GM12878 (cell line): ENCODE measurements at regions not wholly inside any gene's neighbourhood (a gene's known extent, or its start where the extent isn't known, plus 50 kb on each side); places are given as distances from the start of the nearest gene placed in this dataset.

ENCODE experiments used
- ATAC-seq: fragments of 200-7000 bp; cut with Tn5 transposase; 3 replicates; pipeline ENCODE4 v1.9.1; 2020; ENCODE audit warnings: mild to moderate bottlenecking, moderate library complexity
- BruUV-seq: library from RNA; stranded (reverse); fragments of 400-500 nt; replicated peaks from 2 replicates; lab custom pipeline; 2021; lab: Mats Ljungman, UMichigan
- CTCF ChIA-PET: fragments of 300-600 bp; sonication (Branson Sonifier 250); formaldehyde crosslinking; extraction: SDS; loops from one replicate; lab custom pipeline; 2021; ENCODE audit warnings: inconsistent platforms; lab: Yijun Ruan, JAX
- POLR2A ChIA-PET: fragments of 350-600 bp; formaldehyde crosslinking; extraction: SDS; loops from one replicate; lab custom pipeline; 2021; ENCODE audit warnings: inconsistent platforms; lab: Charles Lee
- RAD21 ChIA-PET: fragments of 300-600 bp; sonication (Branson Sonifier 250); formaldehyde crosslinking; loops from one replicate; lab custom pipeline; 2023; ENCODE audit warnings: antibody characterized with exemption; ENCODE audit not compliant: unreplicated experiment; lab: Charles Lee
- SMC1A ChIA-PET: fragments of 300-600 bp; sonication (Branson Sonifier 250); formaldehyde crosslinking; loops from one replicate; lab custom pipeline; 2023; ENCODE audit not compliant: unreplicated experiment, uncharacterized antibody; lab: Charles Lee
- DNase-seq: peaks from one replicate; pipeline ENCODE4 v3.0.0-alpha.2; 2011; ENCODE audit warnings: low read depth, low spot score
- FAIRE-seq: peaks from 3 replicates; lab custom pipeline; 2011; peaks lifted over from hg19 to GRCh38; lab: Jason Lieb, UNC
- H2AFZ ChIP-seq: 2 replicates; pipeline ENCODE4 v1.6.0; 2011; ENCODE audit warnings: low read depth, low read length, control low read depth; ENCODE audit not compliant: control insufficient read depth
- H3K27ac ChIP-seq: 2 replicates; pipeline ENCODE4 v1.5.1; 2011; ENCODE audit warnings: control low read depth; ENCODE audit not compliant: control insufficient read depth, insufficient read depth
- H3K27me3 ChIP-seq, 2 experiments: replicated peaks in 1 of 2; 2 replicates each; pipeline versions ENCODE4 v1.6.0 to v1.6.1; 2011; ENCODE audit warnings: low read length in 1 of 2; ENCODE audit not compliant: control insufficient read depth in 2 of 2, insufficient read depth in 2 of 2
- H3K36me3 ChIP-seq, 2 experiments: 2 replicates each; pipeline ENCODE4 v1.5.1; 2011; ENCODE audit warnings: low read length in 1 of 2; ENCODE audit not compliant: control insufficient read depth in 2 of 2, insufficient read depth in 2 of 2
- H3K4me1 ChIP-seq: 2 replicates; pipeline ENCODE4 v1.6.1; 2011; ENCODE audit warnings: mild to moderate bottlenecking, low read length, moderate library complexity, mixed read lengths; ENCODE audit not compliant: control insufficient read depth, insufficient read depth
- H3K4me2 ChIP-seq: 2 replicates; pipeline ENCODE4 v1.6.0; 2011; ENCODE audit warnings: control low read depth; ENCODE audit not compliant: control insufficient read depth, insufficient read depth
- H3K4me3 ChIP-seq: fragments of 200-600 bp; sonication (generic); 2 replicates; pipeline ENCODE4 v1.5.1; 2016
- H3K79me2 ChIP-seq: 2 replicates; pipeline ENCODE4 v1.6.0; 2011; ENCODE audit warnings: low read length; ENCODE audit not compliant: control insufficient read depth, insufficient read depth
- H3K9ac ChIP-seq: 2 replicates; pipeline ENCODE4 v1.8.0; 2011; ENCODE audit warnings: low read length, control low read depth, mixed read lengths; ENCODE audit not compliant: control insufficient read depth, insufficient read depth
- H3K9me3 ChIP-seq: replicated peaks from 3 replicates; pipeline ENCODE4 v1.5.1; 2011; ENCODE audit warnings: mild to moderate bottlenecking, low read length; ENCODE audit not compliant: control insufficient read depth, insufficient read depth
- H4K20me1 ChIP-seq: 2 replicates; pipeline ENCODE4 v1.6.0; 2011; ENCODE audit not compliant: control insufficient read depth, insufficient read depth
- BCL11A ChIP-seq: IDR thresholded peaks from 2 replicates; pipeline ENCODE4 v1.6.1; 2011; ENCODE audit warnings: low read depth, low read length
- BHLHE40 ChIP-seq, 2 experiments: fragments of 450-650 bp in 1 of 2; IDR thresholded peaks; 2 replicates each; pipeline ENCODE4 v1.6.1; 2011 to 2017; ENCODE audit warnings: low read depth in 2 of 2, borderline replicate concordance in 1 of 2, improper control_type of control experiment in 1 of 2, low read length in 1 of 2, mild to moderate bottlenecking in 1 of 2
- EED ChIP-seq: sonication (generic); IDR thresholded peaks from 2 replicates; pipeline ENCODE4 v1.6.1; 2016; ENCODE audit warnings: antibody characterized with exemption, low read depth
- ESRRA ChIP-seq: IDR thresholded peaks from 2 replicates; pipeline ENCODE4 v1.6.1; 2012; ENCODE audit warnings: mild to moderate bottlenecking, low read length, improper control_type of control experiment
- IKZF2 ChIP-seq, 2 experiments: fragments of 450-650 bp; IDR thresholded peaks; 2 replicates each; pipeline ENCODE4 v1.6.1; 2017; ENCODE audit warnings: mild to moderate bottlenecking in 2 of 2, moderate library complexity in 2 of 2
- IRF4 ChIP-seq: IDR thresholded peaks from 2 replicates; pipeline ENCODE4 v1.6.1; 2011; ENCODE audit warnings: low read depth, low read length
- MXI1 ChIP-seq: fragments of 150-350 bp; IDR thresholded peaks from 2 replicates; pipeline ENCODE4 v1.6.1; 2011; ENCODE audit warnings: low read depth, mild to moderate bottlenecking, inconsistent platforms, low read length, improper control_type of control experiment
- NBN ChIP-seq: fragments of 450-650 bp; IDR thresholded peaks from 2 replicates; pipeline ENCODE4 v1.6.1; 2016
- NFIC ChIP-seq: IDR thresholded peaks from 2 replicates; pipeline ENCODE4 v1.6.1; 2012; ENCODE audit warnings: low read depth, mild to moderate bottlenecking, inconsistent platforms, low read length, moderate library complexity
- NR2F1 ChIP-seq: fragments of 450-650 bp; conservative IDR thresholded peaks from 2 replicates; pipeline ENCODE4 v1.6.1; 2017; ENCODE audit warnings: mild to moderate bottlenecking
- SP1 ChIP-seq: IDR thresholded peaks from one replicate; pipeline ENCODE4 v1.6.1; 2011; ENCODE audit warnings: low read depth, low read length
- SPI1 ChIP-seq: IDR thresholded peaks from 2 replicates; pipeline ENCODE4 v1.6.1; 2011; ENCODE audit warnings: low read depth, mild to moderate bottlenecking, low read length, moderate library complexity, borderline replicate concordance; ENCODE audit not compliant: insufficient read depth
- YBX1 ChIP-seq: fragments of 450-650 bp; IDR thresholded peaks from 2 replicates; pipeline ENCODE4 v1.6.1; 2016; ENCODE audit warnings: antibody characterized with exemption
- WGBS: methylation state at CpG from one replicate; pipeline ENCODE4 v1.1.6; 2016; ENCODE audit warnings: low lambda C conversion rate; ENCODE audit not compliant: insufficient replicate concordance, insufficient coverage; ENCODE audit errors: missing lambda C conversion rate; 5-methylcytosine and 5-hydroxymethylcytosine counted together
- in situ Hi-C: fragments of 300-500 bp; cut with MboI; formaldehyde crosslinking; loops from 9 replicates; pipeline ENCODE4 v1.14.3; 2018; ENCODE audit warnings: mixed read lengths
- intact Hi-C: fragments of 100-400 bp; cut with micrococcal nuclease; formaldehyde crosslinking; loops from one replicate; pipeline ENCODE4 v1.14.2; 2022; ENCODE audit not compliant: unreplicated experiment
- TF ChIP-seq, protein P1 (sequence below): fragments of 450-650 bp; IDR thresholded peaks from 2 replicates; pipeline ENCODE4 v1.6.1; 2017; ENCODE audit warnings: mild to moderate bottlenecking
- TF ChIP-seq, protein P2 (sequence below): fragments of 450-650 bp; IDR thresholded peaks from 2 replicates; pipeline ENCODE4 v1.6.1; 2017; ENCODE audit warnings: low read depth, mild to moderate bottlenecking, moderate library complexity
- TF ChIP-seq, protein P3 (sequence below): IDR thresholded peaks from 2 replicates; pipeline ENCODE4 v1.6.1; 2011; ENCODE audit warnings: borderline replicate concordance, low read depth, mild to moderate bottlenecking, moderate library complexity, low read length; ENCODE audit not compliant: insufficient read depth, poor library complexity, severe bottlenecking
- TF ChIP-seq, protein P4 (sequence below): fragments of 450-650 bp; conservative IDR thresholded peaks from 2 replicates; pipeline ENCODE4 v1.6.1; 2017; ENCODE audit warnings: mild to moderate bottlenecking, moderate library complexity

DNA sequence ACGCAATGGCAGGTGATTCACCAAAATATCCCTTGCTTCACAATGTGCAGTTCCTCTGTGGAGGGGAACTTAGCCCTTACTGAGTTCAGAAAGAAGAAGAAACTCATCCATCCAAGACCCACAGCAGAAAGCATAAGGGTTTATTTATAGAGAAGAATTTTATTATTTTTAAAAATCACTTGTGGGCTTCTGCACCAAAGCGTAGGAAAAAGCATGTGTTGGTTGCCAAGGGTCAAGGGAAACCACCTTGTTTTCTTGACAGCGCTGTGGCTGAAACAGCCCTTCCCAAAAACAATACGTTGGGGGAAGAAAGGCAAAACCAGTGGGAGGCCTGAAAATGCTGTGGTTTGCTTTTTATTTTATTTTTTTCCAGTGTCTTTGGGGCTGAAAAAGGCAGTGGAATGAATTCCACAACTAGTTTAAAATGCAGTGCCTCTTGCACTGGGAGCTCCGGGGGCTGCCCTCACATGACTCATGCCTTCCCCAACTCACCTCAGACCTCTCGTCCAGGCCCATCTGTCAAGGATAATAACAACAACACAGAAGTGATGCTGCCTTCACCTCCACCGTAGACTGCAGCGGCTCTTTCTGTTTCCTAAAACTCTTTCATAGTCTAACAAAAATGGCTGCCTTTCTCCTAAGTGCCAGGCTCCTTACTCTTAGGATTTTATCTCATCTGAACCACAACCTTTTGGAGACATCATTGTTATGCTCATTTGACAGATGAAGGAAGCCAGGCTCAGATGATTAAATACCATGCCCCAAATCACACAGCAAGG is 224.2 kb upstream of the JUN start:
- ChIA-PET POLR2A (no interaction called here), CTCF (no interaction called here), SMC1A (interaction anchor here (1.0 to 2.2 kb wide), 2 partner anchors 40 to 70 kb away, joined by 3 to 13 read pairs; no protein-coding TSS in a partner anchor), RAD21 (interaction anchor here (1.2 to 1.6 kb wide), 4 partner anchors 13 to 149 kb away, joined by 4 to 7 read pairs (median 5); no protein-coding TSS in a partner anchor)
- Histone ChIP-seq H3K4me3 (peak overlapping the region; percentile 9; the same call in 1 of the 2 replicates), H3K36me3 (no peaks in the 10 kb centered on the region), H3K4me1 (peaks cover 55% of the 10 kb centered on the region), H3K4me2 (peak overlapping the region; percentile 78), H3K9ac (no peak overlapping the region), H4K20me1 (no peaks in the 10 kb centered on the region), H3K79me2 (no peaks in the 10 kb centered on the region), H3K27me3 (no peaks in the 10 kb centered on the region), H3K27ac (peak overlapping the region; percentile 15), H2AFZ (no peak overlapping the region), H3K9me3 (no peaks in the 10 kb centered on the region)
- DNase-seq (no peak), ATAC-seq (peak; percentile 71), FAIRE-seq (no peak)
- intact Hi-C loops = loop anchor here (2.0 to 5.0 kb wide), 5 partner anchors 39 to 226 kb away; partner anchors contain the start of gene JUN
- BruUV-seq = no TSS peak
- in situ Hi-C loops = no loop called here
- 1% methylated on average over 8 of the region's 8 CpGs for WGBS
- TF ChIP-seq IKZF2 (IDR thresholded peaks at IDR 0.05) (peak; percentile 91 to 93), EED (peak; percentile 87), NBN (peak; percentile 38; the same call in 1 of the 2 replicates), YBX1 (no peak), SP1 (no peak), MXI1 (peak; percentile 53; the same call in 1 of the 2 replicates), SPI1 (peak; percentile 54; the same call in 1 of the 2 replicates), NFIC (peak; percentile 87), BHLHE40 (IDR thresholded peaks at IDR 0.05; ENCODE audit: borderline replicate concordance in 1 of 2, low read depth in 2 of 2, low read length in 1 of 2) (peak in 1 of 2 experiments; percentile 38; a peak in 1 of 4 replicates), BCL11A (0 out of 2 replicates have a peak, but pooled peaks have one; percentile 33), NR2F1 (peak; percentile 68; the same call in 1 of the 2 replicates), IRF4 (0 out of 2 replicates have a peak, but pooled peaks have one; percentile 48), ESRRA (no peak)
- TF ChIP-seq, protein P1, sequence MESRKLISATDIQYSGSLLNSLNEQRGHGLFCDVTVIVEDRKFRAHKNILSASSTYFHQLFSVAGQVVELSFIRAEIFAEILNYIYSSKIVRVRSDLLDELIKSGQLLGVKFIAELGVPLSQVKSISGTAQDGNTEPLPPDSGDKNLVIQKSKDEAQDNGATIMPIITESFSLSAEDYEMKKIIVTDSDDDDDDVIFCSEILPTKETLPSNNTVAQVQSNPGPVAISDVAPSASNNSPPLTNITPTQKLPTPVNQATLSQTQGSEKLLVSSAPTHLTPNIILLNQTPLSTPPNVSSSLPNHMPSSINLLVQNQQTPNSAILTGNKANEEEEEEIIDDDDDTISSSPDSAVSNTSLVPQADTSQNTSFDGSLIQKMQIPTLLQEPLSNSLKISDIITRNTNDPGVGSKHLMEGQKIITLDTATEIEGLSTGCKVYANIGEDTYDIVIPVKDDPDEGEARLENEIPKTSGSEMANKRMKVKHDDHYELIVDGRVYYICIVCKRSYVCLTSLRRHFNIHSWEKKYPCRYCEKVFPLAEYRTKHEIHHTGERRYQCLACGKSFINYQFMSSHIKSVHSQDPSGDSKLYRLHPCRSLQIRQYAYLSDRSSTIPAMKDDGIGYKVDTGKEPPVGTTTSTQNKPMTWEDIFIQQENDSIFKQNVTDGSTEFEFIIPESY = no peak
- TF ChIP-seq, protein P2, sequence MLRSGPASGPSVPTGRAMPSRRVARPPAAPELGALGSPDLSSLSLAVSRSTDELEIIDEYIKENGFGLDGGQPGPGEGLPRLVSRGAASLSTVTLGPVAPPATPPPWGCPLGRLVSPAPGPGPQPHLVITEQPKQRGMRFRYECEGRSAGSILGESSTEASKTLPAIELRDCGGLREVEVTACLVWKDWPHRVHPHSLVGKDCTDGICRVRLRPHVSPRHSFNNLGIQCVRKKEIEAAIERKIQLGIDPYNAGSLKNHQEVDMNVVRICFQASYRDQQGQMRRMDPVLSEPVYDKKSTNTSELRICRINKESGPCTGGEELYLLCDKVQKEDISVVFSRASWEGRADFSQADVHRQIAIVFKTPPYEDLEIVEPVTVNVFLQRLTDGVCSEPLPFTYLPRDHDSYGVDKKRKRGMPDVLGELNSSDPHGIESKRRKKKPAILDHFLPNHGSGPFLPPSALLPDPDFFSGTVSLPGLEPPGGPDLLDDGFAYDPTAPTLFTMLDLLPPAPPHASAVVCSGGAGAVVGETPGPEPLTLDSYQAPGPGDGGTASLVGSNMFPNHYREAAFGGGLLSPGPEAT = peak; percentile 93
- TF ChIP-seq, protein P3, sequence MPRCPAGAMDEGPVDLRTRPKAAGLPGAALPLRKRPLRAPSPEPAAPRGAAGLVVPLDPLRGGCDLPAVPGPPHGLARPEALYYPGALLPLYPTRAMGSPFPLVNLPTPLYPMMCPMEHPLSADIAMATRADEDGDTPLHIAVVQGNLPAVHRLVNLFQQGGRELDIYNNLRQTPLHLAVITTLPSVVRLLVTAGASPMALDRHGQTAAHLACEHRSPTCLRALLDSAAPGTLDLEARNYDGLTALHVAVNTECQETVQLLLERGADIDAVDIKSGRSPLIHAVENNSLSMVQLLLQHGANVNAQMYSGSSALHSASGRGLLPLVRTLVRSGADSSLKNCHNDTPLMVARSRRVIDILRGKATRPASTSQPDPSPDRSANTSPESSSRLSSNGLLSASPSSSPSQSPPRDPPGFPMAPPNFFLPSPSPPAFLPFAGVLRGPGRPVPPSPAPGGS = peak; percentile 43
- TF ChIP-seq, protein P4, sequence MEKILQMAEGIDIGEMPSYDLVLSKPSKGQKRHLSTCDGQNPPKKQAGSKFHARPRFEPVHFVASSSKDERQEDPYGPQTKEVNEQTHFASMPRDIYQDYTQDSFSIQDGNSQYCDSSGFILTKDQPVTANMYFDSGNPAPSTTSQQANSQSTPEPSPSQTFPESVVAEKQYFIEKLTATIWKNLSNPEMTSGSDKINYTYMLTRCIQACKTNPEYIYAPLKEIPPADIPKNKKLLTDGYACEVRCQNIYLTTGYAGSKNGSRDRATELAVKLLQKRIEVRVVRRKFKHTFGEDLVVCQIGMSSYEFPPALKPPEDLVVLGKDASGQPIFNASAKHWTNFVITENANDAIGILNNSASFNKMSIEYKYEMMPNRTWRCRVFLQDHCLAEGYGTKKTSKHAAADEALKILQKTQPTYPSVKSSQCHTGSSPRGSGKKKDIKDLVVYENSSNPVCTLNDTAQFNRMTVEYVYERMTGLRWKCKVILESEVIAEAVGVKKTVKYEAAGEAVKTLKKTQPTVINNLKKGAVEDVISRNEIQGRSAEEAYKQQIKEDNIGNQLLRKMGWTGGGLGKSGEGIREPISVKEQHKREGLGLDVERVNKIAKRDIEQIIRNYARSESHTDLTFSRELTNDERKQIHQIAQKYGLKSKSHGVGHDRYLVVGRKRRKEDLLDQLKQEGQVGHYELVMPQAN = no peak
